IMR-90 (cell line): ENCODE measurements at regions not wholly inside any gene's neighbourhood (a gene's known extent, or its start where the extent isn't known, plus 50 kb on each side); places are given as distances from the start of the nearest gene placed in this dataset.

Experiments used
- ATAC-seq: fragments of 200-7000 bp; cut with Tn5 transposase; 2 replicates; pipeline ENCODE4 v1.9.1; 2020; ENCODE audit warnings: low read depth, mild to moderate bottlenecking, moderate library complexity
- BruUV-seq: library from RNA; stranded (reverse); fragments of 400-500 nt; replicated peaks from 2 replicates; lab custom pipeline; 2021; lab: Mats Ljungman, UMichigan
- CTCF ChIA-PET: fragments of 300-600 bp; formaldehyde crosslinking; extraction: SDS; loops from one replicate; lab custom pipeline; 2021; ENCODE audit warnings: antibody characterized with exemption; lab: Yijun Ruan, JAX
- POLR2A ChIA-PET: fragments of 300-600 bp; sonication (Branson Sonifier 250); formaldehyde crosslinking; loops from one replicate; lab custom pipeline; 2022; ENCODE audit warnings: antibody characterized with exemption; ENCODE audit not compliant: unreplicated experiment; lab: Charles Lee
- DNase-seq: peaks from one replicate; pipeline ENCODE4 v3.0.0; 2013
- H2AFZ ChIP-seq: replicated peaks from 2 replicates; pipeline ENCODE3; 2013; ENCODE audit warnings: low read length, mild to moderate bottlenecking; ENCODE audit not compliant: poor library complexity
- H2AK5ac ChIP-seq: 2 replicates; pipeline ENCODE4 v1.6.1; 2013; ENCODE audit warnings: low read depth, low read length, inconsistent platforms
- H2AK9ac ChIP-seq: replicated peaks from 2 replicates; pipeline ENCODE3; 2013; ENCODE audit warnings: mild to moderate bottlenecking, low read depth, low read length, moderate library complexity; ENCODE audit not compliant: poor library complexity
- H2BK120ac ChIP-seq: 2 replicates; pipeline ENCODE4 v1.6.1; 2013; ENCODE audit warnings: low read depth, low read length, inconsistent platforms
- H2BK15ac ChIP-seq: 3 replicates; pipeline ENCODE4 v1.6.1; 2013; ENCODE audit warnings: low read depth, low read length, inconsistent platforms
- H2BK20ac ChIP-seq: 2 replicates; pipeline ENCODE4 v1.6.1; 2013; ENCODE audit warnings: low read depth, mild to moderate bottlenecking, inconsistent platforms, low read length, moderate library complexity
- H2BK5ac ChIP-seq: 2 replicates; pipeline ENCODE4 v1.6.1; 2013; ENCODE audit warnings: mild to moderate bottlenecking, low read depth, low read length, inconsistent platforms; ENCODE audit not compliant: poor library complexity, severe bottlenecking
- H3K14ac ChIP-seq: replicated peaks from 2 replicates; pipeline ENCODE4 v1.6.1; 2013; ENCODE audit warnings: low read depth, low read length, inconsistent platforms
- H3K18ac ChIP-seq: 2 replicates; pipeline ENCODE4 v1.6.1; 2013; ENCODE audit warnings: low read depth, low read length, control low read depth
- H3K23ac ChIP-seq: 2 replicates; pipeline ENCODE4 v1.6.1; 2013; ENCODE audit warnings: low read depth, low read length, inconsistent platforms
- H3K27ac ChIP-seq: 2 replicates; pipeline ENCODE4 v1.5.1; 2013; ENCODE audit warnings: mild to moderate bottlenecking, control low read depth, low read length; ENCODE audit not compliant: insufficient read depth
- H3K27me3 ChIP-seq: 2 replicates; pipeline ENCODE4 v1.6.1; 2013; ENCODE audit warnings: low read length; ENCODE audit not compliant: control insufficient read depth, insufficient read depth
- H3K36me3 ChIP-seq: 2 replicates; pipeline ENCODE4 v1.6.1; 2013; ENCODE audit warnings: low read length, mixed read lengths; ENCODE audit not compliant: control insufficient read depth, insufficient read depth
- H3K4ac ChIP-seq: 2 replicates; pipeline ENCODE4 v1.6.1; 2013; ENCODE audit warnings: low read depth, low read length, inconsistent platforms
- H3K4me1 ChIP-seq: 2 replicates; pipeline ENCODE4 v1.6.1; 2013; ENCODE audit warnings: low read length, mixed read lengths; ENCODE audit not compliant: control insufficient read depth, insufficient read depth
- H3K4me2 ChIP-seq: 2 replicates; pipeline ENCODE4 v1.6.1; 2013; ENCODE audit warnings: low read depth, mild to moderate bottlenecking, control low read depth, low read length, moderate library complexity
- H3K4me3 ChIP-seq: 2 replicates; pipeline ENCODE4 v1.5.1; 2013; ENCODE audit warnings: low read depth, mild to moderate bottlenecking, control low read depth, low read length, moderate library complexity; ENCODE audit not compliant: insufficient read depth
- H3K56ac ChIP-seq: 2 replicates; pipeline ENCODE4 v1.6.1; 2013; ENCODE audit warnings: low read length, inconsistent platforms; ENCODE audit not compliant: insufficient read depth; ENCODE audit errors: extremely low read depth
- H3K79me1 ChIP-seq, 2 experiments: 2 replicates each; pipeline ENCODE4 v1.6.1; 2013; ENCODE audit warnings: low read length in 2 of 2, inconsistent platforms in 1 of 2, low read depth in 1 of 2
- H3K9ac ChIP-seq: 2 replicates; pipeline ENCODE4 v1.6.1; 2013; ENCODE audit warnings: low read depth, low read length, control low read depth
- H3K9me1 ChIP-seq: 2 replicates; pipeline ENCODE4 v1.6.1; 2013; ENCODE audit warnings: low read length, inconsistent platforms; ENCODE audit not compliant: insufficient read depth
- H3K9me3 ChIP-seq: 2 replicates; pipeline ENCODE4 v1.6.1; 2013; ENCODE audit warnings: low read length; ENCODE audit not compliant: control insufficient read depth, insufficient read depth
- H4K20me1 ChIP-seq: 2 replicates; pipeline ENCODE4 v1.6.1; 2013; ENCODE audit warnings: low read length, inconsistent platforms; ENCODE audit not compliant: insufficient read depth
- H4K5ac ChIP-seq: 2 replicates; pipeline ENCODE4 v1.6.1; 2013; ENCODE audit warnings: mild to moderate bottlenecking, low read depth, low read length, control low read depth
- H4K8ac ChIP-seq, 2 experiments: 2 replicates each; pipeline ENCODE4 v1.6.1; 2013; ENCODE audit warnings: low read depth in 2 of 2, low read length in 2 of 2, control low read depth in 1 of 2, inconsistent platforms in 1 of 2
- H4K91ac ChIP-seq: 2 replicates; pipeline ENCODE4 v1.6.1; 2013; ENCODE audit warnings: low read depth, low read length, inconsistent platforms; ENCODE audit not compliant: insufficient read depth
- CEBPB ChIP-seq: IDR thresholded peaks from 2 replicates; pipeline ENCODE4 v1.6.1; 2012; ENCODE audit warnings: low read depth, low read length, improper control_type of control experiment
- CHD1 ChIP-seq: IDR thresholded peaks from 2 replicates; pipeline ENCODE4 v1.6.1; 2012; ENCODE audit warnings: low read depth, low read length, improper control_type of control experiment
- MAZ ChIP-seq: IDR thresholded peaks from 2 replicates; pipeline ENCODE4 v1.6.1; 2012; ENCODE audit warnings: low read depth, mild to moderate bottlenecking, low read length, improper control_type of control experiment, moderate library complexity, borderline replicate concordance
- WGBS, 2 experiments: methylation state at CpG; one replicate each; pipeline versions ENCODE4 v1.1.5 to v1.1.7; 2013; ENCODE audit warnings: missing lambda C conversion rate in 2 of 2; ENCODE audit not compliant: insufficient read length in 1 of 2; ENCODE audit errors: extremely low coverage in 2 of 2; 5-methylcytosine and 5-hydroxymethylcytosine counted together
- dilution Hi-C: fragments of 300-500 bp; cut with HindIII; formaldehyde crosslinking; loops from one replicate; pipeline ENCODE4 v1.14.3; 2018; ENCODE audit warnings: low sequenced_read_pairs; ENCODE audit not compliant: unreplicated experiment
- in situ Hi-C: fragments of 300-500 bp; cut with MboI; formaldehyde crosslinking; loops from 3 replicates; pipeline ENCODE4 v1.14.3; 2019; ENCODE audit warnings: low sequenced_read_pairs, inconsistent platforms, mixed read lengths
- intact Hi-C: fragments of 100-400 bp; cut with micrococcal nuclease; formaldehyde crosslinking; loops from 2 replicates; pipeline ENCODE4 v1.10.0; 2022

- H3K18ac ChIP-seq, result no peak overlapping the region
- no peak overlapping the region for H2BK15ac ChIP-seq
- H3K14ac ChIP-seq, result no peak overlapping the region
- CTCF ChIA-PET, result no interaction called here
- no peak for TF ChIP-seq CEBPB
- TF ChIP-seq CHD1, result no peak
- no peak for TF ChIP-seq MAZ
- no peak overlapping the region for H3K23ac ChIP-seq
- no CpG with 5 or more reads among the region's 3 CpGs for WGBS, 2 experiments
- no peak overlapping the region for H3K56ac ChIP-seq
- H2BK20ac ChIP-seq, result no peak overlapping the region
- no peaks in the 10 kb centered on the region for H3K36me3 ChIP-seq
- no peak overlapping the region for H3K9ac ChIP-seq
- no peak for ATAC-seq
- DNase-seq, result no peak
- H4K20me1 ChIP-seq, result no peaks in the 10 kb centered on the region
- H3K79me1 ChIP-seq, result no peaks in the 10 kb centered on the region
- BruUV-seq, result no TSS peak
- no peak overlapping the region for H3K4me2 ChIP-seq
- H4K91ac ChIP-seq, result no peak overlapping the region
- H2AFZ ChIP-seq, result no peak overlapping the region
- intact Hi-C loops (no loop called here), dilution Hi-C loops (no loop called here), in situ Hi-C loops (no loop called here)
- no peak overlapping the region for H4K5ac ChIP-seq
- no peak overlapping the region for H3K27ac ChIP-seq
- no peak overlapping the region for H2AK5ac ChIP-seq
- H3K4ac ChIP-seq, result no peak overlapping the region
- no peak overlapping the region for H2BK120ac ChIP-seq
- H3K4me1 ChIP-seq, result no peaks in the 10 kb centered on the region
- H3K9me1 ChIP-seq, result no peaks in the 10 kb centered on the region
- H3K9me3 ChIP-seq, result no peaks in the 10 kb centered on the region; the same call in 1 of the 2 replicates
- POLR2A ChIA-PET, result no interaction called here
- H3K4me3 ChIP-seq, result no peak overlapping the region
- H4K8ac ChIP-seq, result no peak overlapping the region
- no peaks in the 10 kb centered on the region for H3K27me3 ChIP-seq
- H2BK5ac ChIP-seq, result no peak overlapping the region
- no peak overlapping the region for H2AK9ac ChIP-seq
Measured at GRCh38 chr7:125253452-125254190, 324.0 kb upstream of the POT1 start.
